ENCODE measurements at regions not wholly inside any gene's neighbourhood (a gene's known extent, or its start where the extent isn't known, plus 50 kb on each side); places are given as distances from the start of the nearest gene placed in this dataset.

- TF ChIP-seq POLR2AphosphoS5 (IDR thresholded peaks at IDR 0.05; ENCODE audit: borderline replicate concordance, low read depth, low read length) (no peak), EZH2 (IDR thresholded peaks at IDR 0.05) (no peak)
These were observed 109.5 kb upstream of the NCOR2 start for GRCh38 chr12:124676714-124677462.

Data from SK-N-MC (cell line).